Mammary epithelial cell (primary cell): ENCODE measurements at regions not wholly inside any gene's neighbourhood (a gene's known extent, or its start where the extent isn't known, plus 50 kb on each side); places are given as distances from the start of the nearest gene placed in this dataset.

Source experiments
- CTCF ChIP-seq, 2 donors: IDR thresholded peaks in 1 of 2; conservative IDR thresholded peaks in 1 of 2; 2 replicates each; pipeline ENCODE4 v1.5.1; 2011 to 2012; ENCODE audit warnings: inconsistent platforms in 2 of 2, low read length in 2 of 2, mild to moderate bottlenecking in 2 of 2, control low read depth in 1 of 2, low read depth in 1 of 2; ENCODE audit not compliant: insufficient read depth in 1 of 2; ENCODE audit errors: extremely low read depth in 1 of 2
- EZH2 ChIP-seq: IDR thresholded peaks from 2 replicates; pipeline ENCODE4 v1.6.1; 2012; ENCODE audit warnings: low read length, inconsistent platforms, borderline replicate concordance

- TF ChIP-seq CTCF (conservative IDR thresholded peaks at IDR 0.05 in 1 of 2, IDR thresholded peaks at IDR 0.05 in 1 of 2; ENCODE audit: extremely low read depth in 1 of 2, insufficient read depth in 1 of 2, low read depth in 1 of 2, low read length in 2 of 2) (no peak), EZH2 (no peak)
Observed at GRCh38 chr10:3491571-3491970, 293.4 kb downstream of the KLF6 start.
